Bronchial epithelial cell (primary cell): ENCODE measurements at regions not wholly inside any gene's neighbourhood (a gene's known extent, or its start where the extent isn't known, plus 50 kb on each side); places are given as distances from the start of the nearest gene placed in this dataset.
A peak's percentile ranks its signal among the peaks of the same experiment; 100 is the strongest.

Source experiments
- DNase-seq: peaks from one replicate; pipeline ENCODE4 v3.0.0-alpha.2; 2010; ENCODE audit warnings: low read depth
- FAIRE-seq: peaks from 2 replicates; lab custom pipeline; 2011; peaks lifted over from hg19 to GRCh38; lab: Jason Lieb, UNC
- H3K27me3 ChIP-seq: 2 replicates; pipeline ENCODE4 v1.5.1; 2011; ENCODE audit warnings: low read length; ENCODE audit not compliant: control insufficient read depth, insufficient read depth
- H3K36me3 ChIP-seq: 2 replicates; pipeline ENCODE4 v1.5.1; 2011; ENCODE audit warnings: low read length; ENCODE audit not compliant: control insufficient read depth, insufficient read depth
- H3K4me3 ChIP-seq: 2 replicates; pipeline ENCODE4 v1.5.1; 2011; ENCODE audit warnings: mild to moderate bottlenecking, low read depth, low read length, control low read depth
- TF ChIP-seq, protein P1 (sequence below): IDR thresholded peaks from 2 replicates; pipeline ENCODE4 v1.5.1; 2011; ENCODE audit warnings: mild to moderate bottlenecking, moderate library complexity, low read length, control low read depth, inconsistent platforms; ENCODE audit not compliant: insufficient read depth, severe bottlenecking

DNA sequence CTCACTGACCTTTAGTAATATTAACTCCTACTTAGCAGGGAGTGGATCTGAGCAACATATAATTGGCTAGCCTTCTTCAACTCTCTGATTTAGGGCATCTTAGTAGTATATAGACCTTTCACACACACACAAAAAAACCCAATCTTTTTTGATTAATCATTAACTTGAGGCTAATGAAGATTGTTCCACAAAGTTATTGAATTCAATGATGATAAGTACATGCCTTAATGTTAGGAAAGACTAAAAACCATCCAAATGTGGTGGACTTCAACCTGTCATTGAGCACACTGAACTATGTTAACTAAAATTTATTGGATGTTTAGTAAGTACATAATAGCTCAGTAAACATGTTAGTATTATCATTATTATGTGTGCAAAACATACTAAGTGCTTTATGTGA lies 179.4 kb upstream of the SLC25A13 start:
- H3K4me3 ChIP-seq: no peak overlapping the region
- H3K36me3 ChIP-seq: no peaks in the 10 kb centered on the region
- TF ChIP-seq, protein P1, sequence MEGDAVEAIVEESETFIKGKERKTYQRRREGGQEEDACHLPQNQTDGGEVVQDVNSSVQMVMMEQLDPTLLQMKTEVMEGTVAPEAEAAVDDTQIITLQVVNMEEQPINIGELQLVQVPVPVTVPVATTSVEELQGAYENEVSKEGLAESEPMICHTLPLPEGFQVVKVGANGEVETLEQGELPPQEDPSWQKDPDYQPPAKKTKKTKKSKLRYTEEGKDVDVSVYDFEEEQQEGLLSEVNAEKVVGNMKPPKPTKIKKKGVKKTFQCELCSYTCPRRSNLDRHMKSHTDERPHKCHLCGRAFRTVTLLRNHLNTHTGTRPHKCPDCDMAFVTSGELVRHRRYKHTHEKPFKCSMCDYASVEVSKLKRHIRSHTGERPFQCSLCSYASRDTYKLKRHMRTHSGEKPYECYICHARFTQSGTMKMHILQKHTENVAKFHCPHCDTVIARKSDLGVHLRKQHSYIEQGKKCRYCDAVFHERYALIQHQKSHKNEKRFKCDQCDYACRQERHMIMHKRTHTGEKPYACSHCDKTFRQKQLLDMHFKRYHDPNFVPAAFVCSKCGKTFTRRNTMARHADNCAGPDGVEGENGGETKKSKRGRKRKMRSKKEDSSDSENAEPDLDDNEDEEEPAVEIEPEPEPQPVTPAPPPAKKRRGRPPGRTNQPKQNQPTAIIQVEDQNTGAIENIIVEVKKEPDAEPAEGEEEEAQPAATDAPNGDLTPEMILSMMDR: no peak
- DNase-seq (no peak), FAIRE-seq (no peak)
- peaks cover 5% of the 10 kb centered on the region for H3K27me3 ChIP-seq

DNA sequence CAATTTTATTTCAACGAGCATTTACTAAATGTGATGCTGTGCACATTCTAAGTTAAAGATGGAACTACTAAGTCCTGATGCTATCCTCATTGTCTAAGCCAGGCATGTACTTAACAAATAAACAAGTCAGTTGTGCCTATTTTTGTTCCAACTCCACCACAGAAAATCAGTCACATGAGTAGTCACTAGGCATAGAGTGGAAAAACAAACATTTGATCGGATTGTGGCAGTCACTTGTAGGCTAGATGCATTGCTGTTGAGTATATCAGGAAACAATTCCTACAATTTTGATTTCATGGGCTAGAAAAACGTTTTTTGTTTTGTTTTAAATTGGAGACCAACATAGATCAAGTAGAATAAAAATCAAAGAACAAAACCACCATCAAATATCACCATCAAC lies 177.6 kb upstream of the SLC25A13 start:
- no peak for DNase-seq
- TF ChIP-seq, protein P1: no peak
- peaks cover 5% of the 10 kb centered on the region for H3K27me3 ChIP-seq
- FAIRE-seq: no peak
- H3K36me3 ChIP-seq: no peaks in the 10 kb centered on the region
- H3K4me3 ChIP-seq: no peak overlapping the region

DNA sequence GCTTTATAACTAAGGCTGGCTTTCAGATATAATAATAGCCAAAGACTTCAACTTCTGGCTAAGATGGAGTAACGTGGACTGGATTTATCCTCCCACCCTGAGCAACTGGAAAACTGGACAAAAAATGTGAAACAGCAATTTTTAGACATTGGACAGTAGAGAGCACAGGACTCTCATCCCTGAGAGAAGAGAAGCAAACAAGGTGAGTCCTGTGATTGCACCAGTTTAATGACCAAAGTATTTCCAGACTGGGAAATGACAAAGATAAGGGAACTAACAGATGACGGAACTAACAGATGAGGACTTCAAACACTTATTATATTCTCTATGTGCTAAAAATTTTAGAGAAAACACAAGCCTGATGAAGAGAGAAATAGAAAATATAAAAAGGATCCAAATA lies 175.7 kb upstream of the SLC25A13 start:
- FAIRE-seq (no peak), DNase-seq (no peak)
- TF ChIP-seq, protein P1: no peak
- Histone ChIP-seq H3K36me3 (no peaks in the 10 kb centered on the region), H3K4me3 (no peak overlapping the region), H3K27me3 (peaks cover 2% of the 10 kb centered on the region)

DNA sequence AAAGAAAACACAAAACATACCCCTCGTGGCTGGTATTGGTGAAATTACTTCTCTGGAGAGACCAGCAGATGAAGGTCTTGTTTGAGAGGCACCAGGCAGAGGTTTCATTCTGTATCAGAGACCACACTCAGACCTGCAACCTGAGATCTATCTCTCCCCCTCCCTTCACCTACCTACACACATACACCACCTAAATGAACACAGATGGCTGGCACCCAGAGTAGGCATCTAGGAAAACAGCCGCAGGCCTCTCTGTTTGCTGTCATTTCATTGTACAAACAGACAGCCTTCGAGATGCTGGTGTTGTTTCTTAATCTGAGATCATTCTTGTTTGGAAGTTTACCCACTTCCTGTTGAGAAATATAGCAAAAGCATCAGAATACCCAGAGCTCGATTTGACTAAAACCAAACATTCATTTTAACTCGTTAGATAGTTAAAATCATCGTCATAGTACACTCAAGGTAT lies 173.9 kb upstream of the SLC25A13 start:
- FAIRE-seq (peak; percentile 28), DNase-seq (peak; percentile 54)
- TF ChIP-seq, protein P1: no peak
- H3K36me3 ChIP-seq: no peaks in the 10 kb centered on the region
- peaks cover 2% of the 10 kb centered on the region for H3K27me3 ChIP-seq
- H3K4me3 ChIP-seq: no peak overlapping the region

DNA sequence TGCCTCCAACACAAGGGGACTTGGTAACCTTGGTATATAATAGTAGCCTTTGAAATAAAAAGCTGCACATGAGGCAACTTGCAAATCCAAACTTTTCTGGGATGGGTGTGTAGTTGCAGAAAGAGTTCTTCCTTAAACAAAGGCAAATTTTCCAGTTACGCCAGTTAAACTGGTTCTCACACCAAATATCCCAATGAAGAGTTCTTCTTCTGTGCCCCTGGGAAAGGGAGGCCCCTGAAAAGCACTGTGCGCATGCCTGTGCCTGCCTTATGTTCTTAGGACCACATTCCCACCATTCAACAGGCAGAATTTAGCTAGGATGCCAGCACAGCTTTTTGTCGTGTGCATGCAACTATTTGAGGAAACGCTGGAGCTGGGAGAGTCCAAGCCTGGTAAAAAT lies 164.8 kb upstream of the SLC25A13 start:
- no peak for FAIRE-seq
- TF ChIP-seq, protein P1: no peak

DNA sequence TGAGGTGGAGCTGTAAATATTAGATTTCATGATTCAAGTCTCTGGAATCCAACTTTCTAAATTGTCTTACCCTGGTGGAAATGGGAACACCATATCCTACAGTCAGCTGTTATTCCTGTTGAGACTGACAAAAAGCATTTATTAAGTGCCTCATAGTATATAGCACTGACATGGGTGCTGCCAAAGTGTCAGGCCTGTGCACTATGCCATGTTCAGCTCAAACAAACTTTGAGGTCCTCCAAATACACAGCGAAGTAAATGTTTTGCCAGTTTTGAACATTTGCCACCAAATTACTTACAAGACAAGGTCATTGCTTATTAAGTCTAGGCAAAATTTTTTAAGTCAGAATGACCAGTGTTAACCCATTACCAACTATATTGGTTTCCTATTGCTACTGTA lies 162.9 kb upstream of the SLC25A13 start:
- H3K36me3 ChIP-seq: no peaks in the 10 kb centered on the region
- TF ChIP-seq, protein P1: no peak
- no peak overlapping the region for H3K4me3 ChIP-seq
- DNase-seq (peak; percentile 12), FAIRE-seq (no peak)
- H3K27me3 ChIP-seq: no peaks in the 10 kb centered on the region

More for the DNA sequence above, 164.8 kb upstream of the SLC25A13 start:
- H3K36me3 ChIP-seq: no peaks in the 10 kb centered on the region
- H3K4me3 ChIP-seq: no peak overlapping the region
- peak; percentile 65 for DNase-seq
- no peaks in the 10 kb centered on the region for H3K27me3 ChIP-seq
